OCI-LY1 (cell line): ENCODE measurements at regions not wholly inside any gene's neighbourhood (a gene's known extent, or its start where the extent isn't known, plus 50 kb on each side); places are given as distances from the start of the nearest gene placed in this dataset.

Source experiments
- H2AFZ ChIP-seq: fragments of 200-600 bp; sonication (generic), shearing (Covaris generic); 2 replicates; pipeline ENCODE4 v1.6.0; 2014; ENCODE audit warnings: antibody characterized with exemption, mild to moderate bottlenecking, low read length
- H3F3A ChIP-seq: fragments of 200-600 bp; sonication (generic), shearing (Covaris generic); 2 replicates; pipeline ENCODE4 v1.6.0; 2014; ENCODE audit warnings: mild to moderate bottlenecking, antibody characterized with exemption, low read length, moderate library complexity; ENCODE audit not compliant: insufficient read depth
- H3K27ac ChIP-seq: fragments of 200-600 bp; sonication (generic); 2 replicates; pipeline ENCODE4 v1.5.1; 2014; ENCODE audit warnings: low read length, mixed run types, mild to moderate bottlenecking, low read depth; ENCODE audit not compliant: poor library complexity, severe bottlenecking
- H3K27me3 ChIP-seq: fragments of 200-600 bp; sonication (generic); 2 replicates; pipeline ENCODE4 v1.6.0; 2014; ENCODE audit warnings: antibody characterized with exemption, mild to moderate bottlenecking, low read length, moderate library complexity; ENCODE audit not compliant: insufficient read depth
- H3K36me3 ChIP-seq: fragments of 200-600 bp; sonication (generic); 2 replicates; pipeline ENCODE4 v1.6.1; 2014; ENCODE audit warnings: mild to moderate bottlenecking, antibody characterized with exemption, low read length, moderate library complexity, mixed read lengths; ENCODE audit not compliant: insufficient read depth
- H3K4me1 ChIP-seq: fragments of 200-600 bp; sonication (generic); 2 replicates; pipeline ENCODE4 v1.5.1; 2014; ENCODE audit warnings: mild to moderate bottlenecking, low read length, moderate library complexity; ENCODE audit not compliant: insufficient read depth, severe bottlenecking
- H3K4me2 ChIP-seq: fragments of 200-600 bp; sonication (generic), shearing (Covaris generic); 2 replicates; pipeline ENCODE4 v1.6.1; 2014; ENCODE audit warnings: low read length
- H3K4me3 ChIP-seq: fragments of 200-600 bp; sonication (generic); 2 replicates; pipeline ENCODE4 v1.5.1; 2014; ENCODE audit warnings: low read length, low read depth, mild to moderate bottlenecking, mixed read lengths; ENCODE audit not compliant: poor library complexity, severe bottlenecking
- H3K79me2 ChIP-seq: fragments of 200-600 bp; shearing (Covaris generic); 2 replicates; pipeline ENCODE4 v1.6.1; 2016; ENCODE audit warnings: mixed run types, low read length, mixed read lengths; ENCODE audit not compliant: insufficient read depth
- H3K9ac ChIP-seq: fragments of 200-600 bp; sonication (generic), shearing (Covaris generic); 2 replicates; pipeline ENCODE4 v1.6.1; 2014; ENCODE audit warnings: mild to moderate bottlenecking, low read length, mixed read lengths
- H3K9me2 ChIP-seq: fragments of 200-600 bp; sonication (generic), shearing (Covaris generic); 2 replicates; pipeline ENCODE4 v1.6.1; 2014; ENCODE audit warnings: low read depth, mild to moderate bottlenecking, low read length, mixed read lengths
- H3K9me3 ChIP-seq: fragments of 200-600 bp; shearing (Covaris generic); 2 replicates; pipeline ENCODE4 v1.6.1; 2014; ENCODE audit warnings: low read length, mixed read lengths
- H4K20me1 ChIP-seq: fragments of 200-600 bp; sonication (generic), shearing (Covaris generic); 2 replicates; pipeline ENCODE4 v1.6.0; 2016; ENCODE audit warnings: mild to moderate bottlenecking, low read length; ENCODE audit not compliant: insufficient read depth
- EZH2 ChIP-seq: fragments of 200-600 bp; sonication (generic), shearing (Covaris generic); IDR thresholded peaks from 2 replicates; pipeline ENCODE4 v1.8.0; 2017; ENCODE audit warnings: borderline replicate concordance, mixed run types, mild to moderate bottlenecking, antibody characterized with exemption, low read length, moderate library complexity, mixed read lengths
- TF ChIP-seq, protein P1 (sequence below): fragments of 200-600 bp; sonication (generic), shearing (Covaris generic); IDR thresholded peaks from 2 replicates; pipeline ENCODE4 v1.5.1; 2017; ENCODE audit warnings: mild to moderate bottlenecking, antibody characterized with exemption, low read length, moderate library complexity, mixed read lengths

DNA sequence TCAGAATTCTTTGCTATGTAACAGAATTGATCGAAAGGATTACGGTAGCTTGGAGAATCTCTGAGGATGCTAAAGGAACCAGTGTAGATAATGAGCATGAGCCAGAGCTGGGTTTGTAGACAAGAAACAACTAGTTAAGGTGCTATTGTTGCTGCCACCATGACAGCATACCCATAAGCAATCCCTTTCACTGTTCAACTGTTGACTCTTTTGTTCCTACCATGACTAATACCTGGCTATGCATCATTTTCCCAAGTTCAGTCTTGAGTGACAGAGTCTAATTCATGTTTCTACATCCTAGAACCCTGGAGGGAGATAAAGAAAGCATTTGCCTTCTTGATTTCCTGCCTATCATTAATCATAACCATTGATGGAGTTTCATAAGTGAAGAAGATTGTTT, 600.3 kb downstream of the OTOL1 start:
- Histone ChIP-seq H3F3A (no peaks in the 10 kb centered on the region), H3K36me3 (no peaks in the 10 kb centered on the region), H3K9me3 (no peaks in the 10 kb centered on the region), H3K79me2 (no peaks in the 10 kb centered on the region), H4K20me1 (no peaks in the 10 kb centered on the region), H3K27ac (no peak overlapping the region), H3K9ac (no peak overlapping the region), H3K27me3 (no peaks in the 10 kb centered on the region), H3K4me3 (no peak overlapping the region), H3K9me2 (no peaks in the 10 kb centered on the region), H3K4me2 (no peak overlapping the region), H2AFZ (no peak overlapping the region), H3K4me1 (no peaks in the 10 kb centered on the region)
- TF ChIP-seq, protein P1, sequence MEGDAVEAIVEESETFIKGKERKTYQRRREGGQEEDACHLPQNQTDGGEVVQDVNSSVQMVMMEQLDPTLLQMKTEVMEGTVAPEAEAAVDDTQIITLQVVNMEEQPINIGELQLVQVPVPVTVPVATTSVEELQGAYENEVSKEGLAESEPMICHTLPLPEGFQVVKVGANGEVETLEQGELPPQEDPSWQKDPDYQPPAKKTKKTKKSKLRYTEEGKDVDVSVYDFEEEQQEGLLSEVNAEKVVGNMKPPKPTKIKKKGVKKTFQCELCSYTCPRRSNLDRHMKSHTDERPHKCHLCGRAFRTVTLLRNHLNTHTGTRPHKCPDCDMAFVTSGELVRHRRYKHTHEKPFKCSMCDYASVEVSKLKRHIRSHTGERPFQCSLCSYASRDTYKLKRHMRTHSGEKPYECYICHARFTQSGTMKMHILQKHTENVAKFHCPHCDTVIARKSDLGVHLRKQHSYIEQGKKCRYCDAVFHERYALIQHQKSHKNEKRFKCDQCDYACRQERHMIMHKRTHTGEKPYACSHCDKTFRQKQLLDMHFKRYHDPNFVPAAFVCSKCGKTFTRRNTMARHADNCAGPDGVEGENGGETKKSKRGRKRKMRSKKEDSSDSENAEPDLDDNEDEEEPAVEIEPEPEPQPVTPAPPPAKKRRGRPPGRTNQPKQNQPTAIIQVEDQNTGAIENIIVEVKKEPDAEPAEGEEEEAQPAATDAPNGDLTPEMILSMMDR = no peak

DNA sequence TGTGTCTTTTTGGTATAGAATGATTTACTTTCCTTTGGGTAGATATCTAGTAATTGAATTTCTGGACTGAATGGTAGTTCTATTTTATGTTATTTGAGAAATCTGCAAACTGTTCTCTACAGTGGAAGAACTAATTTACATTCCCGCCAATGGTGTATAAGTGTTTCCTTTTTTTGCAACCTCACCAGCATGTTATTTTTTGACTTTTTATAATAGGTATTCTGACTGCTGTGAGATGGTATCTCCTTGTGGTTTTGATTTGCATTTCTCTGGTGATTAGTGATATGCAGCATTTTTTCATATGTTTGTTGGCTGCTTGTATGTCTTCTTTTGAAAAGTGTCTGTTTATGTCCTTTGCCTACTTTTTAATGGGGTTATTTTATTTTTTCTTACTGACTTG, 607.2 kb downstream of the OTOL1 start:
- no peaks in the 10 kb centered on the region for H3K27me3 ChIP-seq
- H3K9ac ChIP-seq = no peak overlapping the region
- no peaks in the 10 kb centered on the region for H3K36me3 ChIP-seq
- H3K79me2 ChIP-seq = no peaks in the 10 kb centered on the region
- H3K4me3 ChIP-seq = no peak overlapping the region
- no peaks in the 10 kb centered on the region for H3K4me1 ChIP-seq
- no peak overlapping the region for H2AFZ ChIP-seq
- H3F3A ChIP-seq = no peaks in the 10 kb centered on the region
- no peaks in the 10 kb centered on the region for H4K20me1 ChIP-seq
- H3K9me3 ChIP-seq = no peaks in the 10 kb centered on the region
- TF ChIP-seq, protein P1 = no peak
- no peak for TF ChIP-seq EZH2
- no peak overlapping the region for H3K4me2 ChIP-seq
- H3K9me2 ChIP-seq = no peaks in the 10 kb centered on the region
- H3K27ac ChIP-seq = no peak overlapping the region

DNA sequence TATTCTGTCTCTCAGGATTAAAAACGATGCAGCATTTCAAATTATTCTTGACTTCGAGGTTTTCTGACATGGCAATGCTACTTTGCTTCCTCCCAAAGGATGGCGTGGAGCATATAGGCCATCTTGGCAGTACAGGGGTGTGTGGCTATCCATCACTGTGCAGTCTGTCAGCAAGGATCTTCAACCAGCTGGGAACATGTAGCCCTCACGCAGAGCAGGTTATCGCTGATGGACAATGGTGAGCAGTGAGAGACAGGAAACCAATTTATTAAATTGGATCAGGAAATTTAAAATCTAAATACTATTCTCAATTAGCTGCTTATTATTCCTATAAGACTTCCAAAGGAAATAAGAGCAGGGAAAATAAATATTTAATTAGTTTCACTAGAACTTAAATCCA, 615.3 kb downstream of the OTOL1 start:
- H3K9me2 ChIP-seq = no peaks in the 10 kb centered on the region
- H3K4me3 ChIP-seq = no peak overlapping the region
- no peaks in the 10 kb centered on the region for H3F3A ChIP-seq
- TF ChIP-seq, protein P1 = no peak
- no peak for TF ChIP-seq EZH2
- H4K20me1 ChIP-seq = no peaks in the 10 kb centered on the region
- no peaks in the 10 kb centered on the region for H3K4me1 ChIP-seq
- no peaks in the 10 kb centered on the region for H3K9me3 ChIP-seq
- H2AFZ ChIP-seq = no peak overlapping the region
- H3K4me2 ChIP-seq = no peak overlapping the region
- no peak overlapping the region for H3K9ac ChIP-seq
- no peak overlapping the region for H3K27ac ChIP-seq
- H3K79me2 ChIP-seq = no peaks in the 10 kb centered on the region
- no peaks in the 10 kb centered on the region for H3K27me3 ChIP-seq
- H3K36me3 ChIP-seq = no peaks in the 10 kb centered on the region
